Body of pancreas (tissue), 4 donors: ENCODE measurements at regions not wholly inside any gene's neighbourhood (a gene's known extent, or its start where the extent isn't known, plus 50 kb on each side); places are given as distances from the start of the nearest gene placed in this dataset.

ENCODE experiments used
- ATAC-seq: fragments of 150-250 bp; one replicate; pipeline ENCODE4 v1.9.1; 2016
- DNase-seq, 4 donors: peaks; one replicate each; pipeline ENCODE4 v3.0.0-alpha.2; 2019
- H3K27ac ChIP-seq, 4 donors: fragments of 200-600 bp; sonication (generic); 1 replicate in 3 of 4; 2 replicates in 1 of 4; pipeline versions ENCODE4 v1.5.1 to v1.6.1; 2016 to 2019; ENCODE audit warnings: mild to moderate bottlenecking in 1 of 4, mixed read lengths in 1 of 4, moderate library complexity in 1 of 4
- H3K27me3 ChIP-seq, 2 donors: fragments of 200-600 bp; sonication (generic); one replicate each; pipeline ENCODE4 v1.6.0; 2016; ENCODE audit warnings: mild to moderate bottlenecking in 1 of 2
- H3K36me3 ChIP-seq, 2 donors: fragments of 200-600 bp; sonication (generic); replicated peaks in 1 of 2; 2 replicates each; pipeline ENCODE4 v1.5.1; 2016; ENCODE audit warnings: low read depth in 2 of 2; ENCODE audit not compliant: insufficient read depth in 1 of 2
- H3K4me1 ChIP-seq: fragments of 200-600 bp; sonication (generic); one replicate; pipeline ENCODE4 v1.6.0; 2016
- H3K4me3 ChIP-seq, 2 donors: fragments of 200-600 bp; sonication (generic); 1 replicate in 1 of 2; 2 replicates in 1 of 2; pipeline ENCODE4 v1.5.1; 2016 to 2019
- H3K9me3 ChIP-seq, 3 donors: fragments of 200-600 bp; sonication (generic); 1 replicate in 2 of 3; 2 replicates in 1 of 3; pipeline ENCODE4 v1.5.1; 2016
- POLR2A ChIP-seq, 3 donors: fragments of 450-650 bp; IDR thresholded peaks; one replicate each; pipeline ENCODE4 v1.6.1; 2016; ENCODE audit warnings: antibody characterized with exemption in 3 of 3, mild to moderate bottlenecking in 2 of 3
- WGBS, 2 donors: methylation state at CpG; one replicate each; pipeline ENCODE4 v1.1.5; 2017; 5-methylcytosine and 5-hydroxymethylcytosine counted together
- intact Hi-C: fragments of 100-400 bp; cut with DNase I; formaldehyde crosslinking; loops from one replicate; pipeline ENCODE4 v1.15.1; 2023
- TF ChIP-seq, protein P1 (sequence below), 7 experiments: fragments of 450-650 bp in 4 of 7; fragments of 200-600 bp in 3 of 7; sonication (generic) in 3 of 7; IDR thresholded peaks; one replicate each; pipeline ENCODE4 v1.5.1; 2016 to 2019; ENCODE audit warnings: antibody characterized with exemption in 7 of 7

DNA sequence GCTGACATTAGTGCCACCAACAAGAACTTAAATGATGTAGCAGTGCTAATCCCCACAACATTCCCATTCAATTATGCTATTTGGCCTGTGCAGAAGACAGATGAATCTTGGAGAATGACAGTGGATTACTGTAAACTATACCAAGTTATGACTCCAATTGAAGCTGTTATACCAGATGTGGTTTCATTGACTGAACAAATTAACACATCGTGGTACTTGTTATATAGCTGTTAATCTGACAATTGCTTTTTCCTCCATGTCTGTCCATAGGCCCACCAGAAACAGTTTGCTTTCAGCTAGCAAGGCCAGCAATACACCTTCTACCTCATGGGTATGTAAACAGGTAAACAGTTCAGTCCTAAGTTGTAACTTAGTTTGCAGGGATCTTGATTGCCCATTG is 101.1 kb downstream of the S1PR1 start:
- 67 to 73% methylated on average over 1 of the region's 1 CpG for WGBS, 2 donors
- no peak for TF ChIP-seq POLR2A (IDR thresholded peaks at IDR 0.05)
- TF ChIP-seq, protein P1, sequence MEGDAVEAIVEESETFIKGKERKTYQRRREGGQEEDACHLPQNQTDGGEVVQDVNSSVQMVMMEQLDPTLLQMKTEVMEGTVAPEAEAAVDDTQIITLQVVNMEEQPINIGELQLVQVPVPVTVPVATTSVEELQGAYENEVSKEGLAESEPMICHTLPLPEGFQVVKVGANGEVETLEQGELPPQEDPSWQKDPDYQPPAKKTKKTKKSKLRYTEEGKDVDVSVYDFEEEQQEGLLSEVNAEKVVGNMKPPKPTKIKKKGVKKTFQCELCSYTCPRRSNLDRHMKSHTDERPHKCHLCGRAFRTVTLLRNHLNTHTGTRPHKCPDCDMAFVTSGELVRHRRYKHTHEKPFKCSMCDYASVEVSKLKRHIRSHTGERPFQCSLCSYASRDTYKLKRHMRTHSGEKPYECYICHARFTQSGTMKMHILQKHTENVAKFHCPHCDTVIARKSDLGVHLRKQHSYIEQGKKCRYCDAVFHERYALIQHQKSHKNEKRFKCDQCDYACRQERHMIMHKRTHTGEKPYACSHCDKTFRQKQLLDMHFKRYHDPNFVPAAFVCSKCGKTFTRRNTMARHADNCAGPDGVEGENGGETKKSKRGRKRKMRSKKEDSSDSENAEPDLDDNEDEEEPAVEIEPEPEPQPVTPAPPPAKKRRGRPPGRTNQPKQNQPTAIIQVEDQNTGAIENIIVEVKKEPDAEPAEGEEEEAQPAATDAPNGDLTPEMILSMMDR (IDR thresholded peaks at IDR 0.05) = no peak
- Histone ChIP-seq H3K27me3 (no peaks in the 10 kb centered on the region), H3K36me3 (no peaks in the 10 kb centered on the region), H3K27ac (no peak overlapping the region), H3K4me1 (no peaks in the 10 kb centered on the region), H3K9me3 (no peaks in the 10 kb centered on the region), H3K4me3 (no peak overlapping the region)
- intact Hi-C loops = no loop called here
- DNase-seq (no peak), ATAC-seq (no peak)

DNA sequence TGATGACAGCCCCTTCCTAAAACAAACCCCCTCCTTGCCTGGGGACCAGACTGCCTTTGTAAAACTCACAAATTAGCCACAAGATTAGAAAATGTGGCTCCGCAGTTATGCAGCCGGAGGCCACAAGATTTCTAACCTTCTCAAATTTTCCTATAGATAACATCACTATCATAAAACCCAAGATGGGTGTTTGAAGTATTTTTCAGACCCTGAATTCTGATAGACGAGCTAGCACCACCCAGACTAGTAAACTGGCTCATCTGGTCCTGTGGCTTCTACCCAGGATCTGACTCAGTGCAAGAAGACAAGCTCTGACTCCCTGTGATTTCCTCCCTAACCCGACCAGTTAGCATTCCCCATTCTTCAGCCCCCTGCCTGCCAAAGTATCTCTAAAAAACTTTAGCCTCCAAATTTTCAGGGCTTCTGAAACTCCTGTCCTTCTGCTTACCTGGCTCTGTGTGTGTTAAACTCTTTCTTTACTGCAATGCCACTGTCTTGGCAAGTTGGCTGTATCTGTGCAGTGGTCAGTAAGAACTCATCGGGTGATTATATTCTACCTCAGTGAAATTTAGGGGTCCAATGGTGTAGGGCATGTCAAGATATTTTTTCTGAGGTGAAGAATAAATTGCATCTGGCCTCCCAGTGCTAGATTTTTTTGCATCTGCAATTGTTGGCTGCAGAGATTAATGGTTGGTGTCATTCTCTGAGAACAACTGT is 102.1 kb downstream of the S1PR1 start:
- Histone ChIP-seq H3K36me3 (no peaks in the 10 kb centered on the region), H3K27ac (no peak overlapping the region), H3K4me3 (no peak overlapping the region), H3K27me3 (no peaks in the 10 kb centered on the region), H3K4me1 (no peaks in the 10 kb centered on the region), H3K9me3 (no peaks in the 10 kb centered on the region)
- TF ChIP-seq, protein P1 (IDR thresholded peaks at IDR 0.05) = no peak
- TF ChIP-seq POLR2A (IDR thresholded peaks at IDR 0.05) = no peak
- intact Hi-C loops = no loop called here
- ATAC-seq (no peak), DNase-seq (no peak)
- 58 to 65% methylated on average over 5 of the region's 5 CpGs for WGBS, 2 donors

DNA sequence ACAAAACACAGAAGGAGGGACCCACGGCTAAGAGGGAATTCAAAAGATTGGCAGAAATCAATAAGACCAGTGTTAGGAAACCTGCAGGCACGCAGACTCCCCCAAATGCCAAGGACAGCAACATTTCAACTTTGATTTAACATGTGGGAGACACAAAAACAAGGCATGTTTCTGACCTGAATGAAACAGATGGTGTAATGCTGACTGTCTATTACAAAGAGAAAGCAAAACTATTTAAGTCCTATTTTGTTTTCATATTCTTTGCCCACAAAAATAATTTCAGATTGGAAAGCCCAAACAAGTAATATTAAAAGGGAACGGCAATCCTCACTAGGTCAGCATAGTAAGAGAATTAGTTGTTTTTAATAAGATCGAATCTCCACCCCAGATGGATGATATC is 107.9 kb downstream of the S1PR1 start:
- TF ChIP-seq, protein P1 (IDR thresholded peaks at IDR 0.05) = no peak
- no peak for TF ChIP-seq POLR2A (IDR thresholded peaks at IDR 0.05)
- no peak overlapping the region for H3K27ac ChIP-seq
- 35 to 37% methylated on average over 4 of the region's 4 CpGs for WGBS, 2 donors

DNA sequence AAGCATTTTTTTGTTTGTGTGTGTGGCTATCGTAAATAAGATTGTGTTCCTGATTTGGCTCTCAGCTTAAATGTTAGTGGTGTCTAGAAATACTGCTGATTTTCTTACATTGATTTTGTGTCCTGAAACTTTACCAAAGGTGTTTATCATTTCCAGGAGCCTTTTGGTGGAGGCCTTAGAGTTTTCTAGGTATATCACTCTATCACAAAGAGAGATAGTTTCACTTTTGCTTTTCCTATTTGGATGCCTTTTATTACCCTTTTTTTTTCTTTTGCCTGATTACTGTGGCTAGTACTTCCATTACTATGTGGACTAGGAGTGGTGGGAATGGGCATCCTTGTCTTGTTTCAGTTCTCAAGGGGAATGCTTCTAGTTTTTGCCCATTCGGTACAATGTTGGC is 109.6 kb downstream of the S1PR1 start:
- no peak overlapping the region for H3K4me3 ChIP-seq
- ATAC-seq (no peak), DNase-seq (no peak)
- 80% methylated on average over 2 of the region's 2 CpGs for WGBS, 2 donors
- no peaks in the 10 kb centered on the region for H3K9me3 ChIP-seq
- H3K4me1 ChIP-seq = no peaks in the 10 kb centered on the region
- no peak overlapping the region for H3K27ac ChIP-seq
- TF ChIP-seq, protein P1 (IDR thresholded peaks at IDR 0.05) = no peak
- no peak for TF ChIP-seq POLR2A (IDR thresholded peaks at IDR 0.05)
- intact Hi-C loops = no loop called here
- H3K36me3 ChIP-seq = no peaks in the 10 kb centered on the region
- no peaks in the 10 kb centered on the region for H3K27me3 ChIP-seq

More for the DNA sequence above, 107.9 kb downstream of the S1PR1 start:
- no peaks in the 10 kb centered on the region for H3K4me1 ChIP-seq
- H3K4me3 ChIP-seq = no peak overlapping the region
- H3K36me3 ChIP-seq = no peaks in the 10 kb centered on the region
- no peaks in the 10 kb centered on the region for H3K27me3 ChIP-seq
- no peaks in the 10 kb centered on the region for H3K9me3 ChIP-seq
- DNase-seq = no peak
- ATAC-seq = no peak
- intact Hi-C loops = no loop called here

DNA sequence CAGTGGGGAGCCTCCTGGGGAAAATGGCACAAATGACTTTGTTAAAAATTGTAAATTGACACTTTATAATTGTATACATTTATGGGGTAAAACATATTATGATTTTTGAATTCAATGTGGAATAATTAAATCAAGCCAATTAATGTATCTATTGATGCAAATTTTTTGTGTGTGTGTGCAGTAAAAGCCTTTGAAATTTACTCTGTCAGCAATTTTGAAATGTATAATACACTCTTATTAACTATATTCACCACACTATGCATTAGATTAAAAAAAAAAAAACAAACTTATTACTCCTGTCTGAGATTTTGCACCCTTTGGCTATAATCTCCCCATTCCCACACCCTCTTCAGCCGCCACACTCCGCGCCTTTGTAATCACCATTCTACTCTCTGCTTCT is 119.2 kb downstream of the S1PR1 start:
- Histone ChIP-seq H3K9me3 (no peaks in the 10 kb centered on the region), H3K27ac (no peak overlapping the region), H3K27me3 (peaks cover 0 to 6% of the 10 kb centered on the region in 2 donors), H3K4me1 (no peaks in the 10 kb centered on the region), H3K36me3 (no peaks in the 10 kb centered on the region), H3K4me3 (no peak overlapping the region)
- DNase-seq (no peak), ATAC-seq (no peak)
- intact Hi-C loops = no loop called here
- WGBS, 2 donors = 71 to 73% methylated on average over 3 of the region's 3 CpGs
- TF ChIP-seq POLR2A (IDR thresholded peaks at IDR 0.05) = no peak
- TF ChIP-seq, protein P1 (IDR thresholded peaks at IDR 0.05) = no peak
